H9 (cell line): ENCODE measurements at regions not wholly inside any gene's neighbourhood (a gene's known extent, or its start where the extent isn't known, plus 50 kb on each side); places are given as distances from the start of the nearest gene placed in this dataset.
"Not testable (repeated sequence)": the region's sequence is repeated elsewhere in the genome, so short reads cannot be mapped to it uniquely, and the experiment has no call there.

Experiments
- DNase-seq: peaks from one replicate; pipeline ENCODE4 v3.0.0-alpha.2; 2017
- H2AFZ ChIP-seq: one replicate; pipeline ENCODE4 v1.6.1; 2013; ENCODE audit warnings: mild to moderate bottlenecking, low read length, control low read depth, moderate library complexity
- H2AK5ac ChIP-seq: 2 replicates; pipeline ENCODE4 v1.6.1; 2013; ENCODE audit warnings: low read length, control low read depth, mixed read lengths; ENCODE audit not compliant: insufficient read length
- H2BK120ac ChIP-seq: one replicate; pipeline ENCODE4 v1.6.1; 2013; ENCODE audit warnings: low read depth, mild to moderate bottlenecking, low read length, control low read depth, inconsistent platforms; ENCODE audit not compliant: poor library complexity, severe bottlenecking
- H2BK12ac ChIP-seq: 2 replicates; pipeline ENCODE4 v1.6.1; 2013; ENCODE audit warnings: low read length, control low read depth, mixed read lengths, low read depth; ENCODE audit not compliant: insufficient read length
- H2BK15ac ChIP-seq: 2 replicates; pipeline ENCODE4 v1.6.1; 2013; ENCODE audit warnings: low read depth, low read length, control low read depth
- H2BK20ac ChIP-seq: one replicate; pipeline ENCODE4 v1.6.1; 2013; ENCODE audit warnings: low read depth, mild to moderate bottlenecking, low read length, control low read depth, inconsistent platforms; ENCODE audit not compliant: poor library complexity, severe bottlenecking
- H2BK5ac ChIP-seq: 2 replicates; pipeline ENCODE4 v1.6.1; 2013; ENCODE audit warnings: low read length, control low read depth, mixed read lengths; ENCODE audit not compliant: insufficient read length
- H3K14ac ChIP-seq: 2 replicates; pipeline ENCODE4 v1.6.1; 2013; ENCODE audit warnings: low read length, control low read depth; ENCODE audit not compliant: insufficient read depth
- H3K18ac ChIP-seq: 2 replicates; pipeline ENCODE4 v1.6.1; 2013; ENCODE audit warnings: low read depth, mild to moderate bottlenecking, mixed read lengths, low read length, control low read depth; ENCODE audit not compliant: insufficient read length
- H3K23ac ChIP-seq: 2 replicates; pipeline ENCODE4 v1.6.1; 2013; ENCODE audit warnings: low read length, control low read depth, mixed read lengths, low read depth; ENCODE audit not compliant: insufficient read length
- H3K23me2 ChIP-seq: 2 replicates; pipeline ENCODE4 v1.6.1; 2013; ENCODE audit warnings: low read depth, mild to moderate bottlenecking, mixed read lengths, low read length, control low read depth; ENCODE audit not compliant: insufficient read length, poor library complexity, severe bottlenecking
- H3K27ac ChIP-seq: 2 replicates; pipeline ENCODE4 v1.5.1; 2013; ENCODE audit warnings: low read length, control low read depth, mixed read lengths, low read depth; ENCODE audit not compliant: insufficient read length
- H3K27me3 ChIP-seq: 2 replicates; pipeline ENCODE4 v1.6.1; 2013; ENCODE audit warnings: low read length, control low read depth, inconsistent platforms; ENCODE audit not compliant: insufficient read depth
- H3K4ac ChIP-seq: 2 replicates; pipeline ENCODE4 v1.6.1; 2013; ENCODE audit warnings: low read depth, mild to moderate bottlenecking, control low read depth, inconsistent platforms, low read length, moderate library complexity
- H3K4me1 ChIP-seq: 2 replicates; pipeline ENCODE4 v1.6.1; 2013; ENCODE audit warnings: low read length, control low read depth, inconsistent platforms; ENCODE audit not compliant: insufficient read depth
- H3K4me2 ChIP-seq: 2 replicates; pipeline ENCODE4 v1.6.1; 2013; ENCODE audit warnings: low read length, control low read depth, mixed read lengths; ENCODE audit not compliant: insufficient read length, insufficient read depth
- H3K56ac ChIP-seq: 2 replicates; pipeline ENCODE4 v1.6.1; 2013; ENCODE audit warnings: low read depth, mild to moderate bottlenecking, mixed read lengths, low read length, control low read depth; ENCODE audit not compliant: insufficient read length
- H3K79me1 ChIP-seq: 2 replicates; pipeline ENCODE4 v1.6.1; 2013; ENCODE audit warnings: low read depth, mild to moderate bottlenecking, moderate library complexity, low read length, control low read depth, inconsistent platforms; ENCODE audit not compliant: insufficient read depth, poor library complexity, severe bottlenecking
- H3K79me2 ChIP-seq: 2 replicates; pipeline ENCODE4 v1.6.1; 2013; ENCODE audit warnings: low read length, control low read depth, inconsistent platforms; ENCODE audit not compliant: insufficient read depth
- H3K9ac ChIP-seq: 2 replicates; pipeline ENCODE4 v1.6.1; 2013; ENCODE audit warnings: low read length, control low read depth, mixed read lengths; ENCODE audit not compliant: insufficient read length; ENCODE audit errors: extremely low read depth
- H3K9me3 ChIP-seq: one replicate; pipeline ENCODE4 v1.6.1; 2013; ENCODE audit warnings: low read depth, low read length, inconsistent platforms; ENCODE audit not compliant: control insufficient read depth
- H3T11ph ChIP-seq: one replicate; pipeline ENCODE4 v1.6.1; 2013; ENCODE audit warnings: mild to moderate bottlenecking, low read length, control low read depth, inconsistent platforms
- H4K20me1 ChIP-seq: one replicate; pipeline ENCODE4 v1.6.1; 2013; ENCODE audit not compliant: control insufficient read depth, insufficient read length, insufficient read depth
- H4K5ac ChIP-seq: 2 replicates; pipeline ENCODE4 v1.6.1; 2013; ENCODE audit warnings: low read depth, mild to moderate bottlenecking, mixed read lengths, low read length, control low read depth; ENCODE audit not compliant: insufficient read length
- H4K8ac ChIP-seq: replicated peaks from 2 replicates; pipeline ENCODE4 v1.6.1; 2013; ENCODE audit warnings: low read length, control low read depth, mixed read lengths, low read depth; ENCODE audit not compliant: insufficient read length
- H4K91ac ChIP-seq: 2 replicates; pipeline ENCODE4 v1.6.1; 2013; ENCODE audit warnings: low read depth, mild to moderate bottlenecking, moderate library complexity, mixed read lengths, low read length, control low read depth; ENCODE audit not compliant: insufficient read length
- H3K27ac Mint-ChIP-seq, 3 experiments: 2 replicates in 2 of 3; 3 replicates in 1 of 3; pipeline ENCODE4 v1.8.0; 2020 to 2021; ENCODE audit warnings: mixed read lengths in 3 of 3, mild to moderate bottlenecking in 1 of 3, moderate library complexity in 1 of 3
- H3K27me3 Mint-ChIP-seq: 2 replicates; pipeline ENCODE4 v1.8.0; 2021; ENCODE audit warnings: low read depth, mild to moderate bottlenecking, moderate library complexity, mixed read lengths
- H3K36me3 Mint-ChIP-seq, 3 experiments: 2 replicates in 2 of 3; 3 replicates in 1 of 3; pipeline ENCODE4 v1.8.0; 2020 to 2021; ENCODE audit warnings: low read depth in 3 of 3, mixed read lengths in 3 of 3; ENCODE audit not compliant: insufficient read depth in 1 of 3
- H3K4me1 Mint-ChIP-seq, 2 experiments: 2 replicates each; pipeline ENCODE4 v1.8.0; 2020; ENCODE audit warnings: mixed read lengths in 2 of 2
- H3K4me3 Mint-ChIP-seq, 2 experiments: 2 replicates in 1 of 2; 3 replicates in 1 of 2; pipeline ENCODE4 v1.8.0; 2020 to 2021; ENCODE audit warnings: mild to moderate bottlenecking in 2 of 2, mixed read lengths in 2 of 2, moderate library complexity in 1 of 2
- H3K9me3 Mint-ChIP-seq, 2 experiments: 2 replicates in 1 of 2; 3 replicates in 1 of 2; pipeline ENCODE4 v1.8.0; 2020; ENCODE audit warnings: mild to moderate bottlenecking in 2 of 2, mixed read lengths in 2 of 2, moderate library complexity in 1 of 2
- CTCF ChIP-seq: fragments of 200-600 bp; sonication (generic); conservative IDR thresholded peaks from 3 replicates; pipeline ENCODE4 v1.8.0; 2021; ENCODE audit warnings: antibody characterized with exemption, mild to moderate bottlenecking
- WGBS: extraction: QIAGEN DNeasy Blood & Tissue Kit; methylation state at CpG from one replicate; pipeline ENCODE4 v1.1.7; 2013; ENCODE audit warnings: missing lambda C conversion rate, low lambda C conversion rate, mixed read lengths; ENCODE audit not compliant: insufficient read length; ENCODE audit errors: extremely low coverage; 5-methylcytosine and 5-hydroxymethylcytosine counted together

GRCh38 chr3:153247331-153248330 is 85.6 kb downstream of the RAP2B start:
- H2AK5ac ChIP-seq: no peak overlapping the region
- H2BK120ac ChIP-seq: no peak overlapping the region
- no peak overlapping the region for H3K27ac ChIP-seq
- no CpG with 5 or more reads among the region's 7 CpGs for WGBS
- no peak overlapping the region for H2BK15ac ChIP-seq
- H2BK20ac ChIP-seq: no peak overlapping the region
- Mint-ChIP-seq H3K4me3 (no peak overlapping the region), H3K9me3 (peaks cover under 1 to 3% of the 10 kb centered on the region in 2 experiments; a peak in 2 of 5 replicates), H3K27me3 (no peaks in the 10 kb centered on the region), H3K27ac (no peak overlapping the region), H3K4me1 (no peaks in the 10 kb centered on the region), H3K36me3 (no peaks in the 10 kb centered on the region)
- no peak overlapping the region for H2BK5ac ChIP-seq
- no peak overlapping the region for H2BK12ac ChIP-seq
- no peaks in the 10 kb centered on the region for H3K4me1 ChIP-seq
- no peak overlapping the region for H3K18ac ChIP-seq
- H3K23me2 ChIP-seq: no peaks in the 10 kb centered on the region
- no peak overlapping the region for H3K14ac ChIP-seq
- no peaks in the 10 kb centered on the region for H3K27me3 ChIP-seq
- H4K91ac ChIP-seq: no peak overlapping the region
- H2AFZ ChIP-seq: no peak overlapping the region
- H4K8ac ChIP-seq: no peak overlapping the region
- TF ChIP-seq CTCF: no peak
- H3K9ac ChIP-seq: no peak overlapping the region
- no peak overlapping the region for H3K23ac ChIP-seq
- no peak overlapping the region for H3T11ph ChIP-seq
- H3K79me1 ChIP-seq: no peaks in the 10 kb centered on the region
- no peak overlapping the region for H3K4ac ChIP-seq
- no peak overlapping the region for H3K56ac ChIP-seq
- DNase-seq: no peak
- no peak overlapping the region for H4K5ac ChIP-seq
- no peaks in the 10 kb centered on the region for H3K79me2 ChIP-seq
- no peaks in the 10 kb centered on the region for H4K20me1 ChIP-seq
- H3K4me2 ChIP-seq: no peak overlapping the region
- no peaks in the 10 kb centered on the region for H3K9me3 ChIP-seq

- H2BK120ac ChIP-seq, H3K18ac ChIP-seq, H3K9me3 ChIP-seq, H3T11ph ChIP-seq, H2AK5ac ChIP-seq, H4K8ac ChIP-seq, H2AFZ ChIP-seq, DNase-seq, H3K9me3 Mint-ChIP-seq, H3K79me1 ChIP-seq, H3K9ac ChIP-seq, H3K4me3 Mint-ChIP-seq, H3K36me3 Mint-ChIP-seq, H3K14ac ChIP-seq, H3K4me2 ChIP-seq, H2BK20ac ChIP-seq, H3K27ac Mint-ChIP-seq, H3K56ac ChIP-seq, H2BK5ac ChIP-seq, H4K91ac ChIP-seq, H3K79me2 ChIP-seq, H3K23me2 ChIP-seq, H2BK15ac ChIP-seq, H3K27me3 Mint-ChIP-seq, H4K5ac ChIP-seq, H3K4me1 Mint-ChIP-seq, H4K20me1 ChIP-seq, H3K27me3 ChIP-seq, H2BK12ac ChIP-seq, H3K4ac ChIP-seq, H3K27ac ChIP-seq, H3K4me1 ChIP-seq, H3K23ac ChIP-seq: not testable (repeated sequence)
- WGBS: no CpG with 5 or more reads among the region's 6 CpGs
Observed at GRCh38 chr3:153248835-153249234, 86.8 kb downstream of the RAP2B start.
